ENCODE measurements at regions not wholly inside any gene's neighbourhood (a gene's known extent, or its start where the extent isn't known, plus 50 kb on each side); places are given as distances from the start of the nearest gene placed in this dataset.

GRCh38 chr11:69972351-69972802 lies 105.7 kb upstream of the ANO1 start:
- H3K9ac ChIP-seq (ENCODE audit: low read length): no peak overlapping the region
- TF ChIP-seq JUND (IDR thresholded peaks at IDR 0.05) (no peak), POLR2A (IDR thresholded peaks at IDR 0.05; ENCODE audit: borderline replicate concordance, extremely low read depth, insufficient read depth, insufficient read length) (no peak), YY1 (IDR thresholded peaks at IDR 0.05; ENCODE audit: extremely low read depth, insufficient replicate concordance, low read depth, low read length) (no peak), EZH2phosphoT487 (IDR thresholded peaks at IDR 0.05; ENCODE audit: borderline replicate concordance) (no peak), ATF3 (IDR thresholded peaks at IDR 0.05) (no peak), ZNF274 (IDR thresholded peaks at IDR 0.05; ENCODE audit: low read depth, low read length) (no peak), EGR1 (IDR thresholded peaks at IDR 0.05; ENCODE audit: low read depth) (no peak), ZBTB33 (IDR thresholded peaks at IDR 0.05; ENCODE audit: extremely low read depth, insufficient replicate concordance, low read length) (no peak), POLR2AphosphoS5 (IDR thresholded peaks at IDR 0.05; ENCODE audit: low read depth, low read length) (no peak), CBX3 (IDR thresholded peaks at IDR 0.05; ENCODE audit: low read depth) (no peak), FOSL1 (IDR thresholded peaks at IDR 0.05; ENCODE audit: low read depth) (no peak), TCF7L2 (IDR thresholded peaks at IDR 0.05; ENCODE audit: borderline replicate concordance, extremely low read depth, insufficient read depth, insufficient read length) (no peak), ELF1 (IDR thresholded peaks at IDR 0.05; ENCODE audit: borderline replicate concordance, low read depth) (no peak), RAD21 (IDR thresholded peaks at IDR 0.05; ENCODE audit: low read depth) (no peak), SRF (IDR thresholded peaks at IDR 0.05; ENCODE audit: low read depth) (no peak), MAX (IDR thresholded peaks at IDR 0.05) (no peak), REST (IDR thresholded peaks at IDR 0.05; ENCODE audit: low read depth) (no peak)
- DNase-seq (ENCODE audit: low read depth, low spot score) (no peak), ATAC-seq (no peak)
- no TSS peak for BruUV-seq (replicated peaks)
- peaks cover 0 to 17% of the 10 kb centered on the region in 2 experiments; a peak in 3 of 4 replicates for H3K4me1 ChIP-seq (ENCODE audit: control insufficient read depth in 1 of 2, insufficient read depth in 2 of 2, low read length in 2 of 2)
- POLR2A ChIA-PET: no interaction called here
- H3K27ac ChIP-seq (ENCODE audit: low read depth, low read length): no peak overlapping the region
- H3K79me2 ChIP-seq (ENCODE audit: insufficient read depth, low read length): no peaks in the 10 kb centered on the region
- H2AFZ ChIP-seq (ENCODE audit: low read depth, low read length, poor library complexity, severe bottlenecking): no peak overlapping the region
- no peaks in the 10 kb centered on the region for H3K27me3 ChIP-seq (ENCODE audit: insufficient read depth, low read length)
- RAD21 ChIA-PET (ENCODE audit: low non-redundant PET in 1 of 2, low total read pairs in 2 of 2, uncharacterized antibody in 2 of 2, unreplicated experiment in 2 of 2): no interaction called here
- no peaks in the 10 kb centered on the region for H3K9me2 ChIP-seq (ENCODE audit: insufficient read depth)
- intact Hi-C loops (cut with micrococcal nuclease): no loop called here
- CTCF ChIA-PET: no interaction called here
- H4K20me1 ChIP-seq (ENCODE audit: insufficient read depth): no peaks in the 10 kb centered on the region
- no peak overlapping the region for H3K4me2 ChIP-seq (ENCODE audit: low read length)
- H3K4me3 ChIP-seq (replicated peaks in 1 of 2; ENCODE audit: low read depth in 1 of 2, low read length in 2 of 2): no peak overlapping the region
- no peaks in the 10 kb centered on the region for H3K9me3 ChIP-seq (ENCODE audit: control insufficient read depth in 1 of 2, insufficient read depth in 1 of 2, low read depth in 1 of 2, low read length in 2 of 2)
- no peaks in the 10 kb centered on the region for H3K36me3 ChIP-seq (ENCODE audit: control insufficient read depth in 1 of 2, insufficient read depth in 2 of 2, low read length in 2 of 2)

All from HCT116 (cell line).